ENCODE measurements at regions not wholly inside any gene's neighbourhood (a gene's known extent, or its start where the extent isn't known, plus 50 kb on each side); places are given as distances from the start of the nearest gene placed in this dataset.
"Not testable (repeated sequence)": the region's sequence is repeated elsewhere in the genome, so short reads cannot be mapped to it uniquely, and the experiment has no call there.

GRCh38 chr2:138902239-138902871 lies 122.2 kb upstream of the NXPH2 start:
- no peak for DNase-seq

- DNase-seq, result no peak
Measured at GRCh38 chr2:138901530-138901929, 121.3 kb upstream of the NXPH2 start.

- DNase-seq, result no peak
Measured at GRCh38 chr2:138898855-138899254, 118.7 kb upstream of the NXPH2 start.

GRCh38 chr2:138897274-138897673 lies 117.1 kb upstream of the NXPH2 start:
- no peak for DNase-seq

- DNase-seq, result no peak
Measured at GRCh38 chr2:138893746-138894145, 113.6 kb upstream of the NXPH2 start.

GRCh38 chr2:138881126-138881525 lies 100.9 kb upstream of the NXPH2 start:
- DNase-seq, result no peak

GRCh38 chr2:138879931-138880330 lies 99.7 kb upstream of the NXPH2 start:
- DNase-seq, result no peak

GRCh38 chr2:138877421-138877820 lies 97.2 kb upstream of the NXPH2 start:
- no peak for DNase-seq

GRCh38 chr2:138874251-138874650 lies 94.1 kb upstream of the NXPH2 start:
- no peak for DNase-seq

GRCh38 chr2:138872116-138872515 lies 91.9 kb upstream of the NXPH2 start:
- not testable (repeated sequence) for DNase-seq

- DNase-seq, result no peak
Measured at GRCh38 chr2:138871312-138871711, 91.1 kb upstream of the NXPH2 start.

GRCh38 chr2:138867341-138867740 lies 87.2 kb upstream of the NXPH2 start:
- no peak for DNase-seq

GRCh38 chr2:138866797-138867196 lies 86.6 kb upstream of the NXPH2 start:
- DNase-seq, result no peak

- DNase-seq, result no peak
Measured at GRCh38 chr2:138853761-138854160, 73.6 kb upstream of the NXPH2 start.

- no peak for DNase-seq
Measured at GRCh38 chr2:138853296-138853695, 73.1 kb upstream of the NXPH2 start.

GRCh38 chr2:138846216-138846821 lies 66.1 kb upstream of the NXPH2 start:
- DNase-seq, result no peak

GRCh38 chr2:138842341-138842740 lies 62.2 kb upstream of the NXPH2 start:
- no peak for DNase-seq

- DNase-seq, result no peak
Measured at GRCh38 chr2:138841459-138841858, 61.3 kb upstream of the NXPH2 start.

GRCh38 chr2:138838851-138839620 lies 58.8 kb upstream of the NXPH2 start:
- DNase-seq, result no peak

GRCh38 chr2:138831691-138832090 lies 51.5 kb upstream of the NXPH2 start:
- no peak for DNase-seq

- no peak for DNase-seq
Measured at GRCh38 chr2:138831154-138831553, 51.0 kb upstream of the NXPH2 start.

- DNase-seq, result no peak
Measured at GRCh38 chr2:138830547-138830946, 50.4 kb upstream of the NXPH2 start.
